ENCODE measurements at regions not wholly inside any gene's neighbourhood (a gene's known extent, or its start where the extent isn't known, plus 50 kb on each side); places are given as distances from the start of the nearest gene placed in this dataset.

DNA sequence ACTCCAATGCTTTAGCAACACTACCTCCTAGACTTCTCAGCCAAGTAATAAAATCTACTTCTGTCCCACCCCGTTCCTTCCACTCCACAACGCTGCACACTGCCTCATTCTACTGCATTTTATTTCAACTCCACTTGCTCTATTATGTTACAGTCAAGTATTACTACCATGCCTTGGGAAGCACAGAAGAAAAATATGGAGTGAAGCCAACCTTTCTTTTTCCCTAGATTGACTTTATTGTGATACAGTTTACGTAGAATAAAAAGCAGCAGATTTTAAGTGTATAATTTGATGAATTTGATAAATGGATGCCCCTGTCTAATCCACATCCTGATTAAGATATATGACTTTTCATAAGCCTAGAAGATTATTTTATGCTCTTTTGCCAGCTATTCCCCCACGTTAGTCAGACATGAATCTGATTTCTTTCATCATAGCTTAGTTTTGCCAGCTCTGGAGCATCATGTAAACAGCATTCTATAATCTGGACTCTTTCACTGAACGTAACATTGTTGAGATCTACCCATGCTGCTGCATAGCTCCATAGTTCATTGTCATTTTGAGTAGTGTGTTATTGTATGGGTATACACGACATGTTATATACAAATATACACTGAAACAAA lies 676.8 kb upstream of the RAB6C start:
- BruUV-seq (replicated peaks) = no TSS peak
- Histone ChIP-seq H3K9me1 (replicated peaks; ENCODE audit: control insufficient read depth, extremely low read depth, insufficient read depth, low read length) (no peaks in the 10 kb centered on the region), H3K27ac (ENCODE audit: insufficient read depth, low read depth, low read length) (no peak overlapping the region), H3K27me3 (ENCODE audit: control insufficient read depth in 2 of 2, insufficient read depth in 2 of 2, low read length in 2 of 2) (no peaks in the 10 kb centered on the region), H3K4me2 (ENCODE audit: insufficient read depth, low read length) (no peak overlapping the region), H2AFZ (ENCODE audit: low read depth, low read length) (no peak overlapping the region), H3K4me3 (replicated peaks in 1 of 3; ENCODE audit: insufficient read depth in 1 of 3, low read depth in 1 of 3, low read length in 3 of 3) (no peak overlapping the region), H3K79me2 (ENCODE audit: control insufficient read depth, insufficient read depth, low read length) (no peaks in the 10 kb centered on the region), H3K9ac (replicated peaks; ENCODE audit: extremely low read depth, insufficient read depth, low read length) (no peak overlapping the region), H4K20me1 (replicated peaks; ENCODE audit: control insufficient read depth, extremely low read depth, insufficient read depth, low read length) (no peaks in the 10 kb centered on the region), H3K36me3 (ENCODE audit: control insufficient read depth in 2 of 2, extremely low read depth in 1 of 2, insufficient read depth in 2 of 2, low read length in 2 of 2) (no peaks in the 10 kb centered on the region), H3K4me1 (ENCODE audit: control insufficient read depth, extremely low read depth, insufficient read depth, low read length) (no peaks in the 10 kb centered on the region), H3K9me3 (replicated peaks; ENCODE audit: control insufficient read depth, insufficient read depth, low read length) (peaks cover 10% of the 10 kb centered on the region)
- POLR2A ChIA-PET = no interaction called here
- FAIRE-seq = no peak
- CTCF ChIA-PET = no interaction called here
- intact Hi-C loops (cut with micrococcal nuclease) (no loop called here), dilution Hi-C loops (cut with MboI; ENCODE audit: extremely low pct_ligation_motif_present, low sequenced_read_pairs) (no loop called here)
- DNase-seq (ENCODE audit: low read depth, low spot score) = no peak
- TF ChIP-seq POLR2AphosphoS5 (IDR thresholded peaks at IDR 0.05; ENCODE audit: insufficient read depth, low read depth, low read length) = no peak
- TF ChIP-seq CTCF (IDR thresholded peaks at IDR 0.05; ENCODE audit: extremely low read depth in 1 of 2, insufficient read depth in 1 of 2, low read depth in 1 of 2, low read length in 2 of 2) = no peak
- TF ChIP-seq GATA2 (IDR thresholded peaks at IDR 0.05; ENCODE audit: insufficient read depth, insufficient read length, low read depth, low read length) = no peak
- TF ChIP-seq, protein P1, sequence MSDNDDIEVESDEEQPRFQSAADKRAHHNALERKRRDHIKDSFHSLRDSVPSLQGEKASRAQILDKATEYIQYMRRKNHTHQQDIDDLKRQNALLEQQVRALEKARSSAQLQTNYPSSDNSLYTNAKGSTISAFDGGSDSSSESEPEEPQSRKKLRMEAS (IDR thresholded peaks at IDR 0.05; ENCODE audit: insufficient read depth, insufficient read length) = no peak
- TF ChIP-seq JUN (IDR thresholded peaks at IDR 0.05; ENCODE audit: borderline replicate concordance, insufficient read depth, insufficient read length, low read depth) = no peak
- TF ChIP-seq EZH2 (IDR thresholded peaks at IDR 0.05; ENCODE audit: borderline replicate concordance, low read depth, low read length, severe bottlenecking) = no peak
- TF ChIP-seq FOS (IDR thresholded peaks at IDR 0.05; ENCODE audit: borderline replicate concordance, insufficient read depth, low read length) = no peak
